ENCODE measurements at regions not wholly inside any gene's neighbourhood (a gene's known extent, or its start where the extent isn't known, plus 50 kb on each side); places are given as distances from the start of the nearest gene placed in this dataset.

DNA sequence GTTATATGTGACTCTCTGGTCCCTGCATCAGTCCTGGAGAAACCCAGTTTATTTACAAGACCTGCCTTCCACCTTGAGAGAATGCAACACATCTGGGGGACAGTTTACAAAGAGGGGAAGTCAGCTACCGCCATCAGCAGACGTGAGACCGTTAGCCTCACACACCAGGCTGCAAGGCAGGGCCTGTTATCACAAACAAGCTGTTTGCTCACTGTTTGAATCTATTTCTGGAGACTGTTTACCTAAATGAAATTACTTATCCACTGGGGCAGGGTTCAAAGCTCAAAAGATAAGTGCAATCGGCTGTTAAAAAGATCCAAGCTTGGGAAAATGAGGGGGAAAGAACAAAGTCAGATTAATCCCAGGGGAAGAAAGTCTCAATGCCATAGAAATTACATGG lies 134.4 kb downstream of the ZNF281 start:
- 15% methylated on average over 4 of the region's 4 CpGs for WGBS
- Histone ChIP-seq H3K36me3 (ENCODE audit: control insufficient read depth in 4 of 4, insufficient read depth in 3 of 4, low read depth in 1 of 4, low read length in 3 of 4) (no peaks in the 10 kb centered on the region), H3K27me3 (ENCODE audit: control insufficient read depth in 4 of 4, insufficient read depth in 4 of 4, low read length in 3 of 4) (no peaks in the 10 kb centered on the region), H3K9me3 (ENCODE audit: control insufficient read depth in 4 of 4, low read length in 3 of 4) (no peaks in the 10 kb centered on the region), H3K27ac (ENCODE audit: low read depth in 1 of 2, low read length in 2 of 2) (peak overlapping the region; percentile 40 to 72), H3K4me3 (ENCODE audit: low read depth in 1 of 3, low read length in 3 of 3) (no peak overlapping the region), H3K9ac (ENCODE audit: low read depth in 1 of 2, low read length in 2 of 2) (no peak overlapping the region), H3K4me1 (ENCODE audit: control insufficient read depth in 4 of 4, insufficient read depth in 4 of 4, low read length in 3 of 4) (peaks cover 0 to 32% (median 19%) of the 10 kb centered on the region in 4 donors)
- DNase-seq (ENCODE audit: low spot score): no peak
- TF ChIP-seq NR2F2 (IDR thresholded peaks at IDR 0.05) (no peak), JUND (IDR thresholded peaks at IDR 0.05) (peak; percentile 33 to 75), RXRA (IDR thresholded peaks at IDR 0.05) (peak; percentile 60), TAF1 (conservative IDR thresholded peaks at IDR 0.05) (no peak), GABPA (IDR thresholded peaks at IDR 0.05 in 1 of 2, conservative IDR thresholded peaks at IDR 0.05 in 1 of 2) (no peak), HNF4G (IDR thresholded peaks at IDR 0.05) (peak; percentile 63), SP1 (IDR thresholded peaks at IDR 0.05) (peak; percentile 87), FOXA1 (IDR thresholded peaks at IDR 0.05) (peak; percentile 29), EGR1 (IDR thresholded peaks at IDR 0.05; ENCODE audit: low read depth in 2 of 2) (no peak), FOXA2 (IDR thresholded peaks at IDR 0.05) (peak; percentile 75), RAD21 (IDR thresholded peaks at IDR 0.05) (peak; percentile 38 to 57), HNF4A (conservative IDR thresholded peaks at IDR 0.05) (peak; percentile 89), YY1 (IDR thresholded peaks at IDR 0.05) (peak; percentile 41)
- TF ChIP-seq, protein P1, sequence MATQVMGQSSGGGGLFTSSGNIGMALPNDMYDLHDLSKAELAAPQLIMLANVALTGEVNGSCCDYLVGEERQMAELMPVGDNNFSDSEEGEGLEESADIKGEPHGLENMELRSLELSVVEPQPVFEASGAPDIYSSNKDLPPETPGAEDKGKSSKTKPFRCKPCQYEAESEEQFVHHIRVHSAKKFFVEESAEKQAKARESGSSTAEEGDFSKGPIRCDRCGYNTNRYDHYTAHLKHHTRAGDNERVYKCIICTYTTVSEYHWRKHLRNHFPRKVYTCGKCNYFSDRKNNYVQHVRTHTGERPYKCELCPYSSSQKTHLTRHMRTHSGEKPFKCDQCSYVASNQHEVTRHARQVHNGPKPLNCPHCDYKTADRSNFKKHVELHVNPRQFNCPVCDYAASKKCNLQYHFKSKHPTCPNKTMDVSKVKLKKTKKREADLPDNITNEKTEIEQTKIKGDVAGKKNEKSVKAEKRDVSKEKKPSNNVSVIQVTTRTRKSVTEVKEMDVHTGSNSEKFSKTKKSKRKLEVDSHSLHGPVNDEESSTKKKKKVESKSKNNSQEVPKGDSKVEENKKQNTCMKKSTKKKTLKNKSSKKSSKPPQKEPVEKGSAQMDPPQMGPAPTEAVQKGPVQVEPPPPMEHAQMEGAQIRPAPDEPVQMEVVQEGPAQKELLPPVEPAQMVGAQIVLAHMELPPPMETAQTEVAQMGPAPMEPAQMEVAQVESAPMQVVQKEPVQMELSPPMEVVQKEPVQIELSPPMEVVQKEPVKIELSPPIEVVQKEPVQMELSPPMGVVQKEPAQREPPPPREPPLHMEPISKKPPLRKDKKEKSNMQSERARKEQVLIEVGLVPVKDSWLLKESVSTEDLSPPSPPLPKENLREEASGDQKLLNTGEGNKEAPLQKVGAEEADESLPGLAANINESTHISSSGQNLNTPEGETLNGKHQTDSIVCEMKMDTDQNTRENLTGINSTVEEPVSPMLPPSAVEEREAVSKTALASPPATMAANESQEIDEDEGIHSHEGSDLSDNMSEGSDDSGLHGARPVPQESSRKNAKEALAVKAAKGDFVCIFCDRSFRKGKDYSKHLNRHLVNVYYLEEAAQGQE (IDR thresholded peaks at IDR 0.05): peak; percentile 45
- TF ChIP-seq, protein P2, sequence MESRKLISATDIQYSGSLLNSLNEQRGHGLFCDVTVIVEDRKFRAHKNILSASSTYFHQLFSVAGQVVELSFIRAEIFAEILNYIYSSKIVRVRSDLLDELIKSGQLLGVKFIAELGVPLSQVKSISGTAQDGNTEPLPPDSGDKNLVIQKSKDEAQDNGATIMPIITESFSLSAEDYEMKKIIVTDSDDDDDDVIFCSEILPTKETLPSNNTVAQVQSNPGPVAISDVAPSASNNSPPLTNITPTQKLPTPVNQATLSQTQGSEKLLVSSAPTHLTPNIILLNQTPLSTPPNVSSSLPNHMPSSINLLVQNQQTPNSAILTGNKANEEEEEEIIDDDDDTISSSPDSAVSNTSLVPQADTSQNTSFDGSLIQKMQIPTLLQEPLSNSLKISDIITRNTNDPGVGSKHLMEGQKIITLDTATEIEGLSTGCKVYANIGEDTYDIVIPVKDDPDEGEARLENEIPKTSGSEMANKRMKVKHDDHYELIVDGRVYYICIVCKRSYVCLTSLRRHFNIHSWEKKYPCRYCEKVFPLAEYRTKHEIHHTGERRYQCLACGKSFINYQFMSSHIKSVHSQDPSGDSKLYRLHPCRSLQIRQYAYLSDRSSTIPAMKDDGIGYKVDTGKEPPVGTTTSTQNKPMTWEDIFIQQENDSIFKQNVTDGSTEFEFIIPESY (IDR thresholded peaks at IDR 0.05): no peak
- TF ChIP-seq, protein P3, sequence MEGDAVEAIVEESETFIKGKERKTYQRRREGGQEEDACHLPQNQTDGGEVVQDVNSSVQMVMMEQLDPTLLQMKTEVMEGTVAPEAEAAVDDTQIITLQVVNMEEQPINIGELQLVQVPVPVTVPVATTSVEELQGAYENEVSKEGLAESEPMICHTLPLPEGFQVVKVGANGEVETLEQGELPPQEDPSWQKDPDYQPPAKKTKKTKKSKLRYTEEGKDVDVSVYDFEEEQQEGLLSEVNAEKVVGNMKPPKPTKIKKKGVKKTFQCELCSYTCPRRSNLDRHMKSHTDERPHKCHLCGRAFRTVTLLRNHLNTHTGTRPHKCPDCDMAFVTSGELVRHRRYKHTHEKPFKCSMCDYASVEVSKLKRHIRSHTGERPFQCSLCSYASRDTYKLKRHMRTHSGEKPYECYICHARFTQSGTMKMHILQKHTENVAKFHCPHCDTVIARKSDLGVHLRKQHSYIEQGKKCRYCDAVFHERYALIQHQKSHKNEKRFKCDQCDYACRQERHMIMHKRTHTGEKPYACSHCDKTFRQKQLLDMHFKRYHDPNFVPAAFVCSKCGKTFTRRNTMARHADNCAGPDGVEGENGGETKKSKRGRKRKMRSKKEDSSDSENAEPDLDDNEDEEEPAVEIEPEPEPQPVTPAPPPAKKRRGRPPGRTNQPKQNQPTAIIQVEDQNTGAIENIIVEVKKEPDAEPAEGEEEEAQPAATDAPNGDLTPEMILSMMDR (IDR thresholded peaks at IDR 0.05; ENCODE audit: low read depth, low read length, missing input control): no peak
- TF ChIP-seq, protein P4, sequence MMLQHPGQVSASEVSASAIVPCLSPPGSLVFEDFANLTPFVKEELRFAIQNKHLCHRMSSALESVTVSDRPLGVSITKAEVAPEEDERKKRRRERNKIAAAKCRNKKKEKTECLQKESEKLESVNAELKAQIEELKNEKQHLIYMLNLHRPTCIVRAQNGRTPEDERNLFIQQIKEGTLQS (IDR thresholded peaks at IDR 0.05): no peak
- TF ChIP-seq, protein P5, sequence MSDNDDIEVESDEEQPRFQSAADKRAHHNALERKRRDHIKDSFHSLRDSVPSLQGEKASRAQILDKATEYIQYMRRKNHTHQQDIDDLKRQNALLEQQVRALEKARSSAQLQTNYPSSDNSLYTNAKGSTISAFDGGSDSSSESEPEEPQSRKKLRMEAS (IDR thresholded peaks at IDR 0.05): no peak

Data from liver (tissue), 8 donors.